Retinal pigment epithelial cell (primary cell): ENCODE measurements at regions not wholly inside any gene's neighbourhood (a gene's known extent, or its start where the extent isn't known, plus 50 kb on each side); places are given as distances from the start of the nearest gene placed in this dataset.

Source experiments
- DNase-seq: peaks from one replicate; pipeline ENCODE4 v3.0.0-alpha.2; 2010; ENCODE audit warnings: low read depth
- H3K4me3 ChIP-seq: 2 replicates; pipeline ENCODE4 v1.5.1; 2011; ENCODE audit warnings: mild to moderate bottlenecking, low read length, control low read depth, moderate library complexity
- TF ChIP-seq, protein P1 (sequence below): conservative IDR thresholded peaks from 2 replicates; pipeline ENCODE4 v1.5.1; 2011; ENCODE audit warnings: low read depth, low read length, control low read depth, inconsistent platforms

DNA sequence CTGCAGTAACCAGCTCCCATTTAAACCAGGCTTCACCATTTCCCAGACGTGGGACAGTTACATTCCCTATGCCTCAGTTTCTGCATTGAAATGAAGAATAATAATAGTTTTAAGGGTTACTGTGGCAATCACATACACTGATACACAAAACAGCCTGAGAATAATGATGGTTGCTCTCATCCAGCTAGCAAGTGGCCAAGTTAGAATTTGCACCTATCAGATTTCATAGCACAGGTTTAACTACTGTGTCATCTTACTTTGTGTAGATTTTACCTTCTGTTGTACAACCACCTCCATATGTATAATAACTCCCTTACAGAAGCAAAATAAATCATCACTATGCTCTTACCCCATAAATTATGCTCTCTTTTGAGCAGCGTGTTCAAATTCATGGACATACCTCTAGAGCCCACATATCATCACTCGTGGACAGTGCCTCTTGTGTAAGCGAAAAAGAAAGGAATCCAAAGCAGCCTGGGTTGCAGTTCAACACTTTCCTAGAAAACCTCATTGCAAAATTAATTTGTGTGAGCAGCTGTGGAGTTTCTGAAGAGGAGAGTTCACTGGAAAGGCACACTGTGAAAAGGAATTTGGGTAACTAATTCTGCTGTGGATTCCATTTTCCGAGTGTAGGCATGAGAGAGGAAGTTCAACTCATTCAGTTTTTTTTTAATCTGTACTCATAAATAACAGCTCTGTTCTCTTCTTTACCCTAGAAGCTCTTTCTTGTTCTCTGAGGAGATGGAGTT, 492.5 kb downstream of the ARL4A start:
- DNase-seq, result no peak
- TF ChIP-seq, protein P1, sequence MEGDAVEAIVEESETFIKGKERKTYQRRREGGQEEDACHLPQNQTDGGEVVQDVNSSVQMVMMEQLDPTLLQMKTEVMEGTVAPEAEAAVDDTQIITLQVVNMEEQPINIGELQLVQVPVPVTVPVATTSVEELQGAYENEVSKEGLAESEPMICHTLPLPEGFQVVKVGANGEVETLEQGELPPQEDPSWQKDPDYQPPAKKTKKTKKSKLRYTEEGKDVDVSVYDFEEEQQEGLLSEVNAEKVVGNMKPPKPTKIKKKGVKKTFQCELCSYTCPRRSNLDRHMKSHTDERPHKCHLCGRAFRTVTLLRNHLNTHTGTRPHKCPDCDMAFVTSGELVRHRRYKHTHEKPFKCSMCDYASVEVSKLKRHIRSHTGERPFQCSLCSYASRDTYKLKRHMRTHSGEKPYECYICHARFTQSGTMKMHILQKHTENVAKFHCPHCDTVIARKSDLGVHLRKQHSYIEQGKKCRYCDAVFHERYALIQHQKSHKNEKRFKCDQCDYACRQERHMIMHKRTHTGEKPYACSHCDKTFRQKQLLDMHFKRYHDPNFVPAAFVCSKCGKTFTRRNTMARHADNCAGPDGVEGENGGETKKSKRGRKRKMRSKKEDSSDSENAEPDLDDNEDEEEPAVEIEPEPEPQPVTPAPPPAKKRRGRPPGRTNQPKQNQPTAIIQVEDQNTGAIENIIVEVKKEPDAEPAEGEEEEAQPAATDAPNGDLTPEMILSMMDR, result no peak

DNA sequence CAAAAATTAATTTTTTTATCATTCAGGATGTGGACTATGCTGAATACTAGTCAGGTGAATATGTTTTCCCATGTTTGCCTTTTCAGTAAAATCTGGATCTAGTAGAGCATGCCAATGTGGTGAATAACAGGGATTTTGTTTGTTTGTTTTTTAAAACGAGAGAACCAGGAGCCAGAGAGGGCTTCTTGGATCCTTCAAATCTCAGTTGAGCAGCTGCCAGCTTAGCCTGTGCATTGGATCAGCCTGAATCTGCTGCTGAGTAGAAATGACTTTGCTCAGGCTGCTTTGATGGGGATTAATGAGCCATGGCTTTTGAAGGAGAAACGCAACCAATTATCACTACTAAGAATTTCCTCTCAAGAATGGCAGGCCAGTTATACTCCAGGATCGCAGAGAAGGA, 493.8 kb downstream of the ARL4A start:
- TF ChIP-seq, protein P1, result no peak
- DNase-seq, result peak; percentile 81
- H3K4me3 ChIP-seq, result no peak overlapping the region

More for the DNA sequence above, 492.5 kb downstream of the ARL4A start:
- no peak overlapping the region for H3K4me3 ChIP-seq

DNA sequence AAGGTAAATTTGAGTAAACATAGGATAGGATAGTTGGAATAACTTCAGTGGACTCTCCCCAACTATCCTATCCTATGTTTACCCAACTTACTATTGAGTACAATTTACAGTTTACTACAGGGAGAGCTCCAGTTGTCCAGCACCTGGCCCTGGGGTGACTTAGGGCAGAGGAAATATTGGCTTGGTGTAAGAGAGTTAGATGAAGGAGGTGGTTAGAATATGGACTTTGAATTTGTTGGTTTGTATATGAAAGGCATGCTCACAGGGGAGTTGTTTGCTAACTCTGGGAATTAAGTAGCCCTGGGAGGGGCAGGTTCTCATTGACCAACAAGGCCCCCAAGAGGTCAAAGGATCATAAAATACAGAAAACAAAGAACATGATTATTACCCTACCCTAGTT, 497.7 kb downstream of the ARL4A start:
- DNase-seq, result no peak
- TF ChIP-seq, protein P1, result no peak

DNA sequence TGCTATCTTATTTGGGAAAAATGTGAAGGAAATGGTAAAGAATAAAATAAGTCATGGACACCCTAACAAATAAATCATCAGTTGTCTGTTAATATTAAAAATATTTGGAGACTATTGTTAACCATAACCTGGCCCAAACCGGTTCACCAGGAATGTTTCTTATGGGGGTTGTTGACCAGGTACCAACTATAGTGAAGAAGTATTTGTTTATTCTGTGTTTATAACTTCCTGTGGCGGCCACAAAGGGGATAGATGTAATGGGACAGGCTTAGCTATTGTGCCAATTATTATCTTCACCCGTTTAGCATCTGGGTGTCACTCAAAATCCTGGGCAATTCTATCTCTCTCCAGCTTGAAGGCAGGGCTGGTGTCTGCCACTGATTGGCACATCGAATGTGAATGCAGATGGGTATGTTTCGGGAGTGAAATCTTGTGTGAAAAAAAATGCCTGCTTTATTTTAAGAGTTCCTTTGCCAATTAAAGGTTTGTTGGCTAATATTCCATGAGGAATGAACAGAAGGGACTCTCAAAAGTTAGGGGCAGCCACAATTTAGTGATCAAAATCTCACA, 500.9 kb downstream of the ARL4A start:
- no peak for DNase-seq
- no peak overlapping the region for H3K4me3 ChIP-seq
- TF ChIP-seq, protein P1, result no peak

More for the DNA sequence above, 497.7 kb downstream of the ARL4A start:
- no peak overlapping the region for H3K4me3 ChIP-seq

DNA sequence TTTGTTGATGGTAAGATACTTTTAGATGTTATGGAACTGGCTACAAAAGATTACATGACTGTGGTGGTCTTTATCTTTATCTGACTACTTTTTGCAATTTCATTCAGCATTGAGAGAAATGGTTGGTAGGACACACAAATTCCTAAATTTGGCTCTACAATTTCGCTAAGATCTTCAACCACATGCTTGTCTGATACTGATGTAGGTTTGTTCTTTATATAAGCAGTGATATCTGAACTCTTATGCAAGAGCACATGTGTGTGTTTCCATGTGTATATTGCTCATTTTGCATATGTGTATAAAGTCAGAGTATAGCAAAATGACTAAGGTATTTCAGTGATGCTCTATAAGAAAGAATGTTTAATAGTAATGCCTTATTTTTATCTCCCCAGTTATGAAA, 501.5 kb downstream of the ARL4A start:
- TF ChIP-seq, protein P1, result no peak
- H3K4me3 ChIP-seq, result no peak overlapping the region
- DNase-seq, result no peak

DNA sequence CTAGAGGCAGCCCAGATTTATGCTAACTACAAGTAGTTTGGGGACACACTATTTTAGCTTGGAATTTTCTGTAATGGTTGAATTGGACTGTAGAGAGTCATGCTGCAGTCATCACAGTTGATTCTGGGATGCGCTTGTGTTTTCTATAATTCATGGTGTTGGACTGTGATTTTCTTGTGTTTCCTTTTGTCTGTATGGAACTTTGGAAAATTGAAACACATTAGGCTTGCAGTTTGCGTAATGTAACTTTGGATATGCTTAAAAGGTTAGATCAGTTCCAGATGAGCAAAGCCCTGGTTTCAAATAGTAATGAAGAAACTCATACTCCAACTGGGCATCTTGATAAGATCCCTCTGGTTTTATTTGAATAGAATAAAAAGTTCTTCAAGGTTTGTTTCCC, 502.2 kb downstream of the ARL4A start:
- H3K4me3 ChIP-seq, result no peak overlapping the region
- TF ChIP-seq, protein P1, result no peak
- no peak for DNase-seq

DNA sequence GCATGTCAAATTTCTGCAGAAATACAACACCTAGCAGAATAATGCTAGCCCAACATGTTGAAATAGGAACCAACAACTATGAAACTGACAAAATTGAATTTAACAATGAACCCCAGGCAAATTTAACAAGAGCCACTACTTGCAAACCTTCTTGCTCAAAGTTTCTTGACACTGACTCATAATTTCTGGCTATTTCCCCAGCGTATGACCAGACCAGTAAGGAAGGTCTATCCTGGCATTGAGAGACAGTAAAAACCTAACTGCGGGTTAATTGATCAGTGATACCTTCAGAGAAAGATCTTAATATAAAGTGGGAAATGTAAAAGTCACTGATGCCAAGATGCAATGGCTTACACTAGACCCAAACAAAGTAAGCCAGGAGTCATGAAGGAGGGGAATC, 510.1 kb downstream of the ARL4A start:
- no peak overlapping the region for H3K4me3 ChIP-seq
- TF ChIP-seq, protein P1, result no peak
- no peak for DNase-seq
